ENCODE measurements at regions not wholly inside any gene's neighbourhood (a gene's known extent, or its start where the extent isn't known, plus 50 kb on each side); places are given as distances from the start of the nearest gene placed in this dataset.
"Not testable (repeated sequence)": the region's sequence is repeated elsewhere in the genome, so short reads cannot be mapped to it uniquely, and the experiment has no call there.

GRCh38 chrX:124747295-124747694 lies 400.9 kb downstream of the SH2D1A start:
- no peak for DNase-seq (ENCODE audit: low spot score)
- intact Hi-C loops (cut with micrococcal nuclease): no loop called here
- H3K4me3 Mint-ChIP-seq (ENCODE audit: low read depth): no peak overlapping the region
- no peaks in the 10 kb centered on the region for H3K27me3 Mint-ChIP-seq (ENCODE audit: low read depth)
- H3K36me3 Mint-ChIP-seq (ENCODE audit: low read depth): no peaks in the 10 kb centered on the region
- no peaks in the 10 kb centered on the region for H3K9me3 Mint-ChIP-seq
- H3K4me1 Mint-ChIP-seq (ENCODE audit: low read depth): peaks cover 2% of the 10 kb centered on the region
- H3K27ac Mint-ChIP-seq: no peak overlapping the region

GRCh38 chrX:124764354-124764753 lies 418.0 kb downstream of the SH2D1A start:
- intact Hi-C loops (cut with micrococcal nuclease): no loop called here
- no peaks in the 10 kb centered on the region for H3K9me3 Mint-ChIP-seq
- H3K27me3 Mint-ChIP-seq (ENCODE audit: low read depth): no peaks in the 10 kb centered on the region
- no peaks in the 10 kb centered on the region for H3K4me1 Mint-ChIP-seq (ENCODE audit: low read depth)
- H3K27ac Mint-ChIP-seq: no peak overlapping the region
- no peaks in the 10 kb centered on the region for H3K36me3 Mint-ChIP-seq (ENCODE audit: low read depth)
- no peak for DNase-seq (ENCODE audit: low spot score)
- no peak overlapping the region for H3K4me3 Mint-ChIP-seq (ENCODE audit: low read depth)

GRCh38 chrX:124769166-124769565 lies 422.8 kb downstream of the SH2D1A start:
- intact Hi-C loops (cut with micrococcal nuclease): no loop called here
- Mint-ChIP-seq H3K4me3 (ENCODE audit: low read depth) (no peak overlapping the region), H3K4me1 (ENCODE audit: low read depth) (no peaks in the 10 kb centered on the region), H3K27me3 (ENCODE audit: low read depth) (no peaks in the 10 kb centered on the region), H3K9me3 (no peaks in the 10 kb centered on the region), H3K27ac (no peak overlapping the region), H3K36me3 (ENCODE audit: low read depth) (no peaks in the 10 kb centered on the region)
- no peak for DNase-seq (ENCODE audit: low spot score)

- Mint-ChIP-seq H3K27ac (no peak overlapping the region), H3K4me1 (ENCODE audit: low read depth) (no peaks in the 10 kb centered on the region), H3K27me3 (ENCODE audit: low read depth) (no peaks in the 10 kb centered on the region), H3K9me3 (no peaks in the 10 kb centered on the region), H3K36me3 (ENCODE audit: low read depth) (no peaks in the 10 kb centered on the region), H3K4me3 (ENCODE audit: low read depth) (no peak overlapping the region)
- no peak for DNase-seq (ENCODE audit: low spot score)
- intact Hi-C loops (cut with micrococcal nuclease): no loop called here
These were observed 424.9 kb downstream of the SH2D1A start for GRCh38 chrX:124771292-124771691.

- intact Hi-C loops (cut with micrococcal nuclease); H3K4me1 Mint-ChIP-seq (ENCODE audit: low read depth); H3K27me3 Mint-ChIP-seq (ENCODE audit: low read depth); H3K4me3 Mint-ChIP-seq (ENCODE audit: low read depth); H3K27ac Mint-ChIP-seq; DNase-seq (ENCODE audit: low spot score); H3K9me3 Mint-ChIP-seq; H3K36me3 Mint-ChIP-seq (ENCODE audit: low read depth): not testable (repeated sequence)
These were observed 441.9 kb downstream of the SH2D1A start for GRCh38 chrX:124788253-124788652.

- H3K9me3 Mint-ChIP-seq; H3K27me3 Mint-ChIP-seq (ENCODE audit: low read depth); DNase-seq (ENCODE audit: low spot score); H3K4me1 Mint-ChIP-seq (ENCODE audit: low read depth); H3K27ac Mint-ChIP-seq; intact Hi-C loops (cut with micrococcal nuclease); H3K4me3 Mint-ChIP-seq (ENCODE audit: low read depth); H3K36me3 Mint-ChIP-seq (ENCODE audit: low read depth): not testable (repeated sequence)
These were observed 443.5 kb downstream of the SH2D1A start for GRCh38 chrX:124789874-124790273.

GRCh38 chrX:124791492-124792095 lies 445.2 kb downstream of the SH2D1A start:
- Mint-ChIP-seq H3K4me1 (ENCODE audit: low read depth) (no peaks in the 10 kb centered on the region), H3K27ac (no peak overlapping the region), H3K4me3 (ENCODE audit: low read depth) (no peak overlapping the region), H3K9me3 (no peaks in the 10 kb centered on the region), H3K27me3 (ENCODE audit: low read depth) (no peaks in the 10 kb centered on the region), H3K36me3 (ENCODE audit: low read depth) (no peaks in the 10 kb centered on the region)
- DNase-seq (ENCODE audit: low spot score): no peak
- intact Hi-C loops (cut with micrococcal nuclease): no loop called here

GRCh38 chrX:124796989-124797388 lies 450.6 kb downstream of the SH2D1A start:
- Mint-ChIP-seq H3K36me3 (ENCODE audit: low read depth) (no peaks in the 10 kb centered on the region), H3K9me3 (peaks cover 5% of the 10 kb centered on the region), H3K4me1 (ENCODE audit: low read depth) (no peaks in the 10 kb centered on the region), H3K27ac (no peak overlapping the region), H3K4me3 (ENCODE audit: low read depth) (no peak overlapping the region), H3K27me3 (ENCODE audit: low read depth) (no peaks in the 10 kb centered on the region)
- intact Hi-C loops (cut with micrococcal nuclease): no loop called here
- no peak for DNase-seq (ENCODE audit: low spot score)

- H3K9me3 Mint-ChIP-seq: peaks cover 10% of the 10 kb centered on the region
- H3K36me3 Mint-ChIP-seq (ENCODE audit: low read depth): no peaks in the 10 kb centered on the region
These were observed 458.6 kb downstream of the SH2D1A start for GRCh38 chrX:124804962-124805361.

GRCh38 chrX:124805486-124805885 lies 459.1 kb downstream of the SH2D1A start:
- no peaks in the 10 kb centered on the region for H3K27me3 Mint-ChIP-seq (ENCODE audit: low read depth)
- no peak for DNase-seq (ENCODE audit: low spot score)
- no peaks in the 10 kb centered on the region for H3K4me1 Mint-ChIP-seq (ENCODE audit: low read depth)
- H3K27ac Mint-ChIP-seq: no peak overlapping the region
- no peak overlapping the region for H3K4me3 Mint-ChIP-seq (ENCODE audit: low read depth)
- no peaks in the 10 kb centered on the region for H3K36me3 Mint-ChIP-seq (ENCODE audit: low read depth)
- peaks cover 7% of the 10 kb centered on the region for H3K9me3 Mint-ChIP-seq
- intact Hi-C loops (cut with micrococcal nuclease): no loop called here

More at GRCh38 chrX:124804962-124805361, 458.6 kb downstream of the SH2D1A start:
- H3K4me3 Mint-ChIP-seq (ENCODE audit: low read depth): no peak overlapping the region
- no peak overlapping the region for H3K27ac Mint-ChIP-seq
- DNase-seq (ENCODE audit: low spot score): no peak
- intact Hi-C loops (cut with micrococcal nuclease): no loop called here
- H3K4me1 Mint-ChIP-seq (ENCODE audit: low read depth): no peaks in the 10 kb centered on the region
- H3K27me3 Mint-ChIP-seq (ENCODE audit: low read depth): no peaks in the 10 kb centered on the region

- H3K9me3 Mint-ChIP-seq: no peaks in the 10 kb centered on the region
These were observed 467.7 kb downstream of the SH2D1A start for GRCh38 chrX:124814106-124814505.

GRCh38 chrX:124818033-124818432 lies 471.7 kb downstream of the SH2D1A start:
- H3K36me3 Mint-ChIP-seq (ENCODE audit: low read depth): no peaks in the 10 kb centered on the region
- H3K9me3 Mint-ChIP-seq: no peaks in the 10 kb centered on the region
- no peaks in the 10 kb centered on the region for H3K27me3 Mint-ChIP-seq (ENCODE audit: low read depth)
- no peak for DNase-seq (ENCODE audit: low spot score)
- no peak overlapping the region for H3K4me3 Mint-ChIP-seq (ENCODE audit: low read depth)
- H3K4me1 Mint-ChIP-seq (ENCODE audit: low read depth): no peaks in the 10 kb centered on the region
- intact Hi-C loops (cut with micrococcal nuclease): no loop called here
- no peak overlapping the region for H3K27ac Mint-ChIP-seq

More at GRCh38 chrX:124814106-124814505, 467.7 kb downstream of the SH2D1A start:
- Mint-ChIP-seq H3K4me1 (ENCODE audit: low read depth) (no peaks in the 10 kb centered on the region), H3K36me3 (ENCODE audit: low read depth) (no peaks in the 10 kb centered on the region), H3K27me3 (ENCODE audit: low read depth) (no peaks in the 10 kb centered on the region), H3K4me3 (ENCODE audit: low read depth) (no peak overlapping the region), H3K27ac (no peak overlapping the region)
- intact Hi-C loops (cut with micrococcal nuclease): no loop called here
- no peak for DNase-seq (ENCODE audit: low spot score)

GRCh38 chrX:124818764-124819163 lies 472.4 kb downstream of the SH2D1A start:
- intact Hi-C loops (cut with micrococcal nuclease): no loop called here
- H3K9me3 Mint-ChIP-seq: no peaks in the 10 kb centered on the region
- DNase-seq (ENCODE audit: low spot score): no peak

GRCh38 chrX:124820738-124821137 lies 474.4 kb downstream of the SH2D1A start:
- Mint-ChIP-seq H3K9me3 (no peaks in the 10 kb centered on the region), H3K4me3 (ENCODE audit: low read depth) (no peak overlapping the region), H3K27ac (no peak overlapping the region), H3K4me1 (ENCODE audit: low read depth) (no peaks in the 10 kb centered on the region), H3K27me3 (ENCODE audit: low read depth) (no peaks in the 10 kb centered on the region), H3K36me3 (ENCODE audit: low read depth) (no peaks in the 10 kb centered on the region)
- DNase-seq (ENCODE audit: low spot score): no peak
- intact Hi-C loops (cut with micrococcal nuclease): no loop called here

More at GRCh38 chrX:124818764-124819163, 472.4 kb downstream of the SH2D1A start:
- H3K4me3 Mint-ChIP-seq (ENCODE audit: low read depth): no peak overlapping the region
- H3K27me3 Mint-ChIP-seq (ENCODE audit: low read depth): no peaks in the 10 kb centered on the region
- H3K36me3 Mint-ChIP-seq (ENCODE audit: low read depth): no peaks in the 10 kb centered on the region
- no peak overlapping the region for H3K27ac Mint-ChIP-seq
- no peaks in the 10 kb centered on the region for H3K4me1 Mint-ChIP-seq (ENCODE audit: low read depth)
